Transverse colon (tissue), 4 donors: ENCODE measurements at regions not wholly inside any gene's neighbourhood (a gene's known extent, or its start where the extent isn't known, plus 50 kb on each side); places are given as distances from the start of the nearest gene placed in this dataset.

Experiments used
- DNase-seq: peaks from one replicate; pipeline ENCODE4 v3.0.0-alpha.2; 2019
- H3K27ac ChIP-seq, 4 donors: fragments of 200-600 bp; sonication (generic); 2 replicates each; pipeline ENCODE4 v1.5.1; 2016 to 2018; ENCODE audit warnings: inconsistent platforms in 4 of 4
- H3K27me3 ChIP-seq: fragments of 200-600 bp; sonication (generic); 2 replicates; pipeline ENCODE4 v1.5.1; 2017; ENCODE audit warnings: inconsistent platforms
- H3K36me3 ChIP-seq, 4 donors: fragments of 200-600 bp; sonication (generic); 2 replicates each; pipeline ENCODE4 v1.5.1; 2017 to 2019; ENCODE audit warnings: inconsistent platforms in 4 of 4
- H3K4me1 ChIP-seq, 4 donors: fragments of 200-600 bp; sonication (generic); 2 replicates each; pipeline ENCODE4 v1.5.1; 2017 to 2020; ENCODE audit warnings: inconsistent platforms in 4 of 4
- H3K4me3 ChIP-seq, 4 donors: fragments of 200-600 bp; sonication (generic); 1 replicate in 1 of 4; 2 replicates in 3 of 4; pipeline versions ENCODE4 v1.5.1 to v1.6.1; 2017 to 2019; ENCODE audit warnings: inconsistent platforms in 4 of 4
- H3K9me3 ChIP-seq, 2 donors: fragments of 200-600 bp; sonication (generic); 2 replicates each; pipeline ENCODE4 v1.5.1; 2017 to 2019; ENCODE audit warnings: inconsistent platforms in 2 of 2
- CTCF ChIP-seq, 5 experiments: fragments of 200-600 bp in 3 of 5; fragments of 450-650 bp in 2 of 5; sonication (generic) in 3 of 5; IDR thresholded peaks; 1 replicate in 2 of 5; 2 replicates in 3 of 5; pipeline ENCODE4 v1.5.1; 2016 to 2017; ENCODE audit warnings: antibody characterized with exemption in 5 of 5, inconsistent platforms in 3 of 5, mild to moderate bottlenecking in 2 of 5, moderate library complexity in 1 of 5
- EP300 ChIP-seq: sonication (generic); formaldehyde crosslinking; IDR thresholded peaks from one replicate; pipeline ENCODE4 v1.6.1; 2017; ENCODE audit warnings: antibody characterized with exemption, low read depth
- POLR2A ChIP-seq: fragments of 450-650 bp; IDR thresholded peaks from one replicate; pipeline ENCODE4 v1.6.1; 2016; ENCODE audit warnings: antibody characterized with exemption, mild to moderate bottlenecking, moderate library complexity
- POLR2AphosphoS5 ChIP-seq, 3 donors: sonication (generic); formaldehyde crosslinking; IDR thresholded peaks; one replicate each; pipeline ENCODE4 v1.6.1; 2016; ENCODE audit warnings: antibody characterized with exemption in 3 of 3
- WGBS, 2 donors: methylation state at CpG; one replicate each; pipeline ENCODE4 v1.1.5; 2018; ENCODE audit warnings: low coverage in 1 of 2; 5-methylcytosine and 5-hydroxymethylcytosine counted together
- in situ Hi-C, 4 donors: fragments of 200-750 bp; cut with MboI; loops; one replicate each; pipeline versions ENCODE4 v1.15.0 to v1.15.1; 2017; ENCODE audit warnings: low sequenced_read_pairs in 3 of 4, low pct_ligation_motif_present in 1 of 4, low pct_unique_long_range_greater_than_20kb in 1 of 4
- intact Hi-C: fragments of 100-400 bp; cut with DNase I; formaldehyde crosslinking; loops from one replicate; pipeline ENCODE4 v1.15.1; 2023; ENCODE audit warnings: low total_unique reads

- TF ChIP-seq EP300 = no peak
- no peak for TF ChIP-seq CTCF (IDR thresholded peaks at IDR 0.05)
- no peak for TF ChIP-seq POLR2AphosphoS5 (IDR thresholded peaks at IDR 0.05)
- TF ChIP-seq POLR2A = no peak
- H3K36me3 ChIP-seq = no peaks in the 10 kb centered on the region
- H3K9me3 ChIP-seq = no peaks in the 10 kb centered on the region
- in situ Hi-C loops (no loop called here), intact Hi-C loops (no loop called here)
- H3K4me1 ChIP-seq = no peaks in the 10 kb centered on the region
- H3K4me3 ChIP-seq = no peak overlapping the region
- H3K27me3 ChIP-seq = no peaks in the 10 kb centered on the region
- no peak for DNase-seq
- no peak overlapping the region for H3K27ac ChIP-seq
- WGBS, 2 donors = 47% methylated on average over 8 of the region's 8 CpGs; no CpG with 5 or more reads in 1 of the 2 donors
These were observed 102.8 kb upstream of the CCL1 start for GRCh38 chr17:34465789-34466188.

GRCh38 chr17:34464812-34465211 is 101.8 kb upstream of the CCL1 start:
- DNase-seq = no peak
- Histone ChIP-seq H3K4me1 (no peaks in the 10 kb centered on the region), H3K9me3 (no peaks in the 10 kb centered on the region), H3K27ac (no peak overlapping the region), H3K36me3 (no peaks in the 10 kb centered on the region), H3K27me3 (no peaks in the 10 kb centered on the region), H3K4me3 (no peak overlapping the region)
- intact Hi-C loops (no loop called here), in situ Hi-C loops (no loop called here)
- TF ChIP-seq EP300 = no peak
- TF ChIP-seq POLR2AphosphoS5 (IDR thresholded peaks at IDR 0.05) = no peak
- no peak for TF ChIP-seq POLR2A
- TF ChIP-seq CTCF (IDR thresholded peaks at IDR 0.05) = no peak
- 56% methylated on average over 4 of the region's 4 CpGs; no CpG with 5 or more reads in 1 of the 2 donors for WGBS, 2 donors

GRCh38 chr17:34458266-34458665 is 95.2 kb upstream of the CCL1 start:
- intact Hi-C loops (no loop called here), in situ Hi-C loops (no loop called here)
- H3K36me3 ChIP-seq = no peaks in the 10 kb centered on the region
- no peaks in the 10 kb centered on the region for H3K9me3 ChIP-seq
- H3K4me1 ChIP-seq = no peaks in the 10 kb centered on the region
- H3K27ac ChIP-seq = no peak overlapping the region
- TF ChIP-seq POLR2AphosphoS5 (IDR thresholded peaks at IDR 0.05) (no peak), CTCF (IDR thresholded peaks at IDR 0.05) (no peak), POLR2A (no peak), EP300 (no peak)
- no peak for DNase-seq
- H3K4me3 ChIP-seq = no peak overlapping the region
- peaks cover 11% of the 10 kb centered on the region for H3K27me3 ChIP-seq
- WGBS, 2 donors = 64 to 100% methylated on average over 1 to 6 of the region's 6 CpGs

GRCh38 chr17:34456121-34456520 is 93.1 kb upstream of the CCL1 start:
- no peak overlapping the region for H3K4me3 ChIP-seq
- H3K36me3 ChIP-seq = no peaks in the 10 kb centered on the region
- in situ Hi-C loops (no loop called here), intact Hi-C loops (no loop called here)
- no peaks in the 10 kb centered on the region for H3K9me3 ChIP-seq
- no peak overlapping the region for H3K27ac ChIP-seq
- DNase-seq = no peak
- H3K27me3 ChIP-seq = peaks cover 11% of the 10 kb centered on the region
- 59 to 100% methylated on average over 1 to 2 of the region's 2 CpGs for WGBS, 2 donors
- H3K4me1 ChIP-seq = no peaks in the 10 kb centered on the region
- TF ChIP-seq POLR2AphosphoS5 (IDR thresholded peaks at IDR 0.05) (no peak), POLR2A (no peak), EP300 (no peak), CTCF (IDR thresholded peaks at IDR 0.05) (no peak)
